Endothelial cell of umbilical vein (primary cell): ENCODE measurements at regions not wholly inside any gene's neighbourhood (a gene's known extent, or its start where the extent isn't known, plus 50 kb on each side); places are given as distances from the start of the nearest gene placed in this dataset.

Experiments
- BruUV-seq: library from RNA; stranded (reverse); fragments of 400-500 nt; replicated peaks from 2 replicates; lab custom pipeline; 2021; lab: Mats Ljungman, UMichigan
- CTCF ChIA-PET: fragments of 300-600, 350-600 bp; sonication (Branson Sonifier 250); formaldehyde crosslinking; loops from one replicate; lab custom pipeline; 2021; ENCODE audit warnings: antibody characterized with exemption, inconsistent platforms; lab: Charles Lee
- POLR2A ChIA-PET: fragments of 300-600, 350-600 bp; sonication (Branson Sonifier 250); formaldehyde crosslinking; loops from one replicate; lab custom pipeline; 2021; ENCODE audit warnings: antibody characterized with exemption, inconsistent platforms; lab: Charles Lee
- DNase-seq: peaks from one replicate; pipeline ENCODE4 v3.0.0-alpha.2; 2011; ENCODE audit warnings: low read depth, low spot score
- FAIRE-seq: peaks from 2 replicates; lab custom pipeline; 2011; peaks lifted over from hg19 to GRCh38; lab: Jason Lieb, UNC
- H2AFZ ChIP-seq: 2 replicates; pipeline ENCODE4 v1.6.0; 2012; ENCODE audit warnings: low read depth, low read length, control low read depth, inconsistent platforms
- H3K27ac ChIP-seq: 2 replicates; pipeline ENCODE4 v1.5.1; 2011; ENCODE audit warnings: low read depth, mild to moderate bottlenecking, control low read depth, low read length, moderate library complexity; ENCODE audit not compliant: insufficient read depth
- H3K27me3 ChIP-seq, 2 experiments: 2 replicates each; pipeline versions ENCODE4 v1.6.0 to v1.6.1; 2011; ENCODE audit warnings: low read length in 2 of 2, mixed read lengths in 1 of 2; ENCODE audit not compliant: control insufficient read depth in 2 of 2, insufficient read depth in 2 of 2
- H3K36me3 ChIP-seq, 2 experiments: 2 replicates in 1 of 2; 3 replicates in 1 of 2; pipeline ENCODE4 v1.5.1; 2011; ENCODE audit warnings: low read length in 2 of 2, mild to moderate bottlenecking in 1 of 2, moderate library complexity in 1 of 2; ENCODE audit not compliant: control insufficient read depth in 2 of 2, insufficient read depth in 2 of 2; ENCODE audit errors: extremely low read depth in 1 of 2
- H3K4me1 ChIP-seq: 3 replicates; pipeline ENCODE4 v1.5.1; 2011; ENCODE audit warnings: mild to moderate bottlenecking, low read length; ENCODE audit not compliant: control insufficient read depth, insufficient read depth; ENCODE audit errors: extremely low read depth
- H3K4me2 ChIP-seq: 2 replicates; pipeline ENCODE4 v1.6.1; 2011; ENCODE audit warnings: low read length, control low read depth, mixed read lengths; ENCODE audit not compliant: insufficient read depth
- H3K4me3 ChIP-seq, 3 experiments: fragments of 200-600 bp in 1 of 3; sonication (generic), shearing (Covaris generic) in 1 of 3; replicated peaks in 1 of 3; 2 replicates each; pipeline ENCODE4 v1.5.1; 2011 to 2016; ENCODE audit warnings: control low read depth in 3 of 3, low read length in 3 of 3, mild to moderate bottlenecking in 2 of 3, inconsistent platforms in 1 of 3, low read depth in 1 of 3, moderate library complexity in 1 of 3; ENCODE audit not compliant: insufficient read depth in 1 of 3
- H3K79me2 ChIP-seq: 2 replicates; pipeline ENCODE4 v1.6.0; 2012; ENCODE audit warnings: low read length, inconsistent platforms; ENCODE audit not compliant: control insufficient read depth, insufficient read depth
- H3K9ac ChIP-seq: replicated peaks from 2 replicates; pipeline ENCODE3; 2011; ENCODE audit warnings: low read length, control low read depth; ENCODE audit not compliant: insufficient read depth; ENCODE audit errors: extremely low read depth
- H3K9me1 ChIP-seq: replicated peaks from 3 replicates; pipeline ENCODE4 v1.6.0; 2011; ENCODE audit warnings: mild to moderate bottlenecking, low read length; ENCODE audit not compliant: control insufficient read depth, insufficient read depth; ENCODE audit errors: extremely low read depth
- H3K9me3 ChIP-seq: replicated peaks from 2 replicates; pipeline ENCODE4 v1.5.1; 2012; ENCODE audit warnings: low read length, inconsistent platforms; ENCODE audit not compliant: control insufficient read depth, insufficient read depth
- H4K20me1 ChIP-seq: replicated peaks from 2 replicates; pipeline ENCODE3; 2011; ENCODE audit warnings: mild to moderate bottlenecking, low read length; ENCODE audit not compliant: control insufficient read depth, insufficient read depth; ENCODE audit errors: extremely low read depth
- CTCF ChIP-seq, 2 donors: IDR thresholded peaks; 1 replicate in 1 of 2; 2 replicates in 1 of 2; pipeline ENCODE4 v1.5.1; 2011; ENCODE audit warnings: low read length in 2 of 2, mild to moderate bottlenecking in 2 of 2, moderate library complexity in 2 of 2, control low read depth in 1 of 2, inconsistent platforms in 1 of 2, low read depth in 1 of 2; ENCODE audit not compliant: insufficient read depth in 1 of 2; ENCODE audit errors: extremely low read depth in 1 of 2
- EZH2 ChIP-seq: IDR thresholded peaks from 2 replicates; pipeline ENCODE4 v1.6.1; 2012; ENCODE audit warnings: borderline replicate concordance, low read depth, mild to moderate bottlenecking, moderate library complexity, low read length, inconsistent platforms; ENCODE audit not compliant: severe bottlenecking
- FOS ChIP-seq: IDR thresholded peaks from 2 replicates; pipeline ENCODE4 v1.6.1; 2011; ENCODE audit warnings: mild to moderate bottlenecking, low read length, moderate library complexity, borderline replicate concordance; ENCODE audit not compliant: insufficient read depth
- MAX ChIP-seq: IDR thresholded peaks from 2 replicates; pipeline ENCODE4 v1.6.1; 2011; ENCODE audit not compliant: insufficient read depth, insufficient read length
- MYC ChIP-seq: IDR thresholded peaks from one replicate; pipeline ENCODE4 v1.6.1; 2011; ENCODE audit warnings: mild to moderate bottlenecking, low read depth, low read length
- POLR2A ChIP-seq: IDR thresholded peaks from 2 replicates; pipeline ENCODE4 v1.6.1; 2012; ENCODE audit warnings: low read depth, mild to moderate bottlenecking, control low read depth, low read length
- POLR2AphosphoS5 ChIP-seq: IDR thresholded peaks from 2 replicates; pipeline ENCODE4 v1.6.1; 2012; ENCODE audit warnings: low read depth, mild to moderate bottlenecking, control low read depth, low read length, moderate library complexity; ENCODE audit not compliant: insufficient read depth
- dilution Hi-C: fragments of 300-500 bp; cut with MboI; formaldehyde crosslinking; loops from one replicate; pipeline ENCODE4 v1.15.0; 2019; ENCODE audit warnings: low sequenced_read_pairs; ENCODE audit not compliant: extremely low pct_ligation_motif_present
- intact Hi-C: fragments of 100-400 bp; cut with micrococcal nuclease; formaldehyde crosslinking; loops from one replicate; pipeline ENCODE4 v1.10.0; 2022

GRCh38 chr21:32189688-32190483, 89.0 kb downstream of the MIS18A start:
- CTCF ChIA-PET: no interaction called here
- Histone ChIP-seq H2AFZ (no peak overlapping the region), H3K27ac (no peak overlapping the region), H4K20me1 (no peaks in the 10 kb centered on the region), H3K4me1 (no peaks in the 10 kb centered on the region), H3K9me3 (no peaks in the 10 kb centered on the region), H3K79me2 (no peaks in the 10 kb centered on the region), H3K4me2 (no peak overlapping the region), H3K4me3 (no peak overlapping the region), H3K9ac (no peak overlapping the region), H3K9me1 (no peaks in the 10 kb centered on the region), H3K27me3 (peaks cover 4 to 5% of the 10 kb centered on the region in 2 experiments), H3K36me3 (no peaks in the 10 kb centered on the region)
- FAIRE-seq (no peak), DNase-seq (no peak)
- intact Hi-C loops (no loop called here), dilution Hi-C loops (no loop called here)
- TF ChIP-seq EZH2: no peak
- no peak for TF ChIP-seq POLR2AphosphoS5
- no peak for TF ChIP-seq CTCF (IDR thresholded peaks at IDR 0.05; ENCODE audit: extremely low read depth in 1 of 2, insufficient read depth in 1 of 2, low read depth in 1 of 2, low read length in 2 of 2)
- TF ChIP-seq FOS: no peak
- no peak for TF ChIP-seq MAX
- no peak for TF ChIP-seq MYC
- TF ChIP-seq POLR2A: no peak
- BruUV-seq: no TSS peak
- POLR2A ChIA-PET: no interaction called here
